ENCODE measurements at regions not wholly inside any gene's neighbourhood (a gene's known extent, or its start where the extent isn't known, plus 50 kb on each side); places are given as distances from the start of the nearest gene placed in this dataset.

GRCh38 chr9:7983490-7983889 lies 183.9 kb upstream of the DMAC1 start:
- CTCF ChIA-PET (ENCODE audit: low intra/inter-chr PET ratio, low total read pairs) = no interaction called here
- H2AFZ ChIP-seq (ENCODE audit: low read length) = no peak overlapping the region
- ATAC-seq = no peak
- no peak overlapping the region for H3K4me2 ChIP-seq (ENCODE audit: low read depth, low read length)
- intact Hi-C loops (cut with micrococcal nuclease; ENCODE audit: unreplicated experiment) (no loop called here), in situ Hi-C loops (cut with HindIII; ENCODE audit: extremely low pct_ligation_motif_present, low pct_unique_long_range_greater_than_20kb) (no loop called here)
- H3K4me3 ChIP-seq (replicated peaks in 1 of 3; ENCODE audit: insufficient read depth in 1 of 3, low read depth in 2 of 3, low read length in 3 of 3) = no peak overlapping the region
- no peaks in the 10 kb centered on the region for H3K4me1 ChIP-seq (ENCODE audit: insufficient read depth, low read length)
- H3K27ac ChIP-seq (ENCODE audit: extremely low read length, insufficient read depth, low read length) = no peak overlapping the region
- no peaks in the 10 kb centered on the region for H4K20me1 ChIP-seq (ENCODE audit: insufficient read depth, low read length)
- no peaks in the 10 kb centered on the region for H3K36me3 ChIP-seq (replicated peaks in 1 of 2; ENCODE audit: control insufficient read depth in 1 of 2, insufficient read depth in 2 of 2, low read length in 2 of 2)
- TF ChIP-seq ZNF121 (CRISPR knock-in tag; IDR thresholded peaks at IDR 0.05) = no peak
- TF ChIP-seq ATF4 (CRISPR knock-in tag; IDR thresholded peaks at IDR 0.05) = no peak
- TF ChIP-seq ZNF513 (CRISPR knock-in tag; conservative IDR thresholded peaks at IDR 0.05) = no peak
- TF ChIP-seq CBFB (CRISPR knock-in tag; IDR thresholded peaks at IDR 0.05) = no peak
- TF ChIP-seq ZNF143 (CRISPR knock-in tag; IDR thresholded peaks at IDR 0.05) = no peak
- TF ChIP-seq MAX (IDR thresholded peaks at IDR 0.05) = no peak
- no peak for TF ChIP-seq ATF3 (CRISPR knock-in tag; IDR thresholded peaks at IDR 0.05)
- TF ChIP-seq ETV5 (CRISPR knock-in tag; IDR thresholded peaks at IDR 0.05; ENCODE audit: borderline replicate concordance) = no peak
- no peak for TF ChIP-seq ZNF251 (CRISPR knock-in tag; IDR thresholded peaks at IDR 0.05)
- TF ChIP-seq JUN (CRISPR knock-in tag; IDR thresholded peaks at IDR 0.05) = no peak
- TF ChIP-seq NFYC (CRISPR knock-in tag; IDR thresholded peaks at IDR 0.05) = no peak
- POLR2A ChIA-PET = no interaction called here
- WGBS (ENCODE audit: low lambda C conversion rate) = 3% methylated on average over 5 of the region's 5 CpGs
- no TSS peak for BruUV-seq (replicated peaks)
- DNase-seq (ENCODE audit: low spot score) = no peak
- FAIRE-seq = no peak
- no peaks in the 10 kb centered on the region for H3K27me3 ChIP-seq (ENCODE audit: control insufficient read depth in 1 of 2, insufficient read depth in 2 of 2, low read length in 2 of 2)
- H3K9ac ChIP-seq (ENCODE audit: insufficient read depth, low read depth, low read length) = no peak overlapping the region
- no peaks in the 10 kb centered on the region for H3K79me2 ChIP-seq (ENCODE audit: insufficient read depth, low read length)
- peaks cover 4% of the 10 kb centered on the region; the same call in 1 of the 2 replicates for H3K9me3 ChIP-seq (ENCODE audit: low read length)
